ENCODE measurements at regions not wholly inside any gene's neighbourhood (a gene's known extent, or its start where the extent isn't known, plus 50 kb on each side); places are given as distances from the start of the nearest gene placed in this dataset.

GRCh38 chr14:48853159-48853558, 733.0 kb downstream of the RPS29 start:
- no peak overlapping the region for H3K4me3 ChIP-seq (ENCODE audit: low read depth, low read length)
- TF ChIP-seq, protein P1, sequence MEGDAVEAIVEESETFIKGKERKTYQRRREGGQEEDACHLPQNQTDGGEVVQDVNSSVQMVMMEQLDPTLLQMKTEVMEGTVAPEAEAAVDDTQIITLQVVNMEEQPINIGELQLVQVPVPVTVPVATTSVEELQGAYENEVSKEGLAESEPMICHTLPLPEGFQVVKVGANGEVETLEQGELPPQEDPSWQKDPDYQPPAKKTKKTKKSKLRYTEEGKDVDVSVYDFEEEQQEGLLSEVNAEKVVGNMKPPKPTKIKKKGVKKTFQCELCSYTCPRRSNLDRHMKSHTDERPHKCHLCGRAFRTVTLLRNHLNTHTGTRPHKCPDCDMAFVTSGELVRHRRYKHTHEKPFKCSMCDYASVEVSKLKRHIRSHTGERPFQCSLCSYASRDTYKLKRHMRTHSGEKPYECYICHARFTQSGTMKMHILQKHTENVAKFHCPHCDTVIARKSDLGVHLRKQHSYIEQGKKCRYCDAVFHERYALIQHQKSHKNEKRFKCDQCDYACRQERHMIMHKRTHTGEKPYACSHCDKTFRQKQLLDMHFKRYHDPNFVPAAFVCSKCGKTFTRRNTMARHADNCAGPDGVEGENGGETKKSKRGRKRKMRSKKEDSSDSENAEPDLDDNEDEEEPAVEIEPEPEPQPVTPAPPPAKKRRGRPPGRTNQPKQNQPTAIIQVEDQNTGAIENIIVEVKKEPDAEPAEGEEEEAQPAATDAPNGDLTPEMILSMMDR (IDR thresholded peaks at IDR 0.05; ENCODE audit: borderline replicate concordance, insufficient read depth, low read depth, low read length), result no peak

DNA sequence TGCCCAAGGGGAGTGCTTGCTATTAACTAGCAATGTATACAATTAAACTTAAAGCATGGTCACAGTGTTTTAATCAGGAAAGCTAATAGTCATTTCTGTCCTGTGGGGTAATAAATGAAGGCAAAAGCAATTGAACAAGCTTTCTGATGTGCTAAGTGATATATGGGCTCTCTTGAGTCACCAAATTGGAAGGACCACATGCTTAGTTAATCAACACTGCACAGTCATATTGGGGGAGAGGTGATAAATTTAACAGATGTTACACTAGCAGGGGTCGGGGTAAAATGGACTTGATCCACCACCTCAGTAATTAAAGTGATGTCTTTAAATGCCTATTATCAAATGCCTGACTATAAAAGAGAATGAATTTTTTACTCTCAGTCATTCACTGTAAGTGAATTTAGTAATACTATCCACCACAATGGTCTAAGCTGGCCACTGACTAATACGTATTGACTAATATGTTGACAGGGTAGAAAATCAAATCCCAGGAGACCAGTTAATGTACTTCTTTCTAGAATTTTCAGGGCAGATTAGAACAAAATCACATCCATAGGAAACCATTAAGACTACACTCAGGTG, 736.3 kb downstream of the RPS29 start:
- TF ChIP-seq, protein P1 (IDR thresholded peaks at IDR 0.05; ENCODE audit: borderline replicate concordance, insufficient read depth, low read depth, low read length), result no peak

GRCh38 chr14:48842785-48843184, 743.4 kb downstream of the RPS29 start:
- TF ChIP-seq, protein P1 (IDR thresholded peaks at IDR 0.05; ENCODE audit: borderline replicate concordance, insufficient read depth, low read depth, low read length), result no peak

More for the DNA sequence above, 736.3 kb downstream of the RPS29 start:
- H3K4me3 ChIP-seq (ENCODE audit: low read depth, low read length), result no peak overlapping the region

GRCh38 chr14:48826058-48826457, 760.1 kb downstream of the RPS29 start:
- TF ChIP-seq, protein P1 (IDR thresholded peaks at IDR 0.05; ENCODE audit: borderline replicate concordance, insufficient read depth, low read depth, low read length), result no peak
- no peak overlapping the region for H3K4me3 ChIP-seq (ENCODE audit: low read depth, low read length)

More at GRCh38 chr14:48842785-48843184, 743.4 kb downstream of the RPS29 start:
- no peak overlapping the region for H3K4me3 ChIP-seq (ENCODE audit: low read depth, low read length)

DNA sequence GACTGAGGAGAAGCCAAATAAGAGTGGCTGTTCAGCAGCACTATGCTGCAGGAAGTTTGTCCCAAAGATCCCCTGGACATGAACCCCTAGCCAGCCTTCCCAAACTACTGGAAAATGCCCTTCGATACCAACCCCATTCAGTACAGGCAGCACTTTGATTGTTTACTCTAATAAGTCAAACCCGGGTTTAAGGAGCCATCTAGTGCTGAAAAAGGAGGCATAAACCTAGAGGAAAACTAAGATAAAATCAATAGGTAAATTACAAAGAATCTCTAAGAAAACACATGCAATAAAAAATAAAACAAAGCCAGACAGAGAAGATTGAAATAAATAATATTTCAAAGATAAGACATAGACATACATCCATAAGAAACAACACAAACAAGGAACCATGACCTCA, 771.6 kb downstream of the RPS29 start:
- H3K4me3 ChIP-seq (ENCODE audit: low read depth, low read length), result no peak overlapping the region
- TF ChIP-seq, protein P1 (IDR thresholded peaks at IDR 0.05; ENCODE audit: borderline replicate concordance, insufficient read depth, low read depth, low read length), result no peak

DNA sequence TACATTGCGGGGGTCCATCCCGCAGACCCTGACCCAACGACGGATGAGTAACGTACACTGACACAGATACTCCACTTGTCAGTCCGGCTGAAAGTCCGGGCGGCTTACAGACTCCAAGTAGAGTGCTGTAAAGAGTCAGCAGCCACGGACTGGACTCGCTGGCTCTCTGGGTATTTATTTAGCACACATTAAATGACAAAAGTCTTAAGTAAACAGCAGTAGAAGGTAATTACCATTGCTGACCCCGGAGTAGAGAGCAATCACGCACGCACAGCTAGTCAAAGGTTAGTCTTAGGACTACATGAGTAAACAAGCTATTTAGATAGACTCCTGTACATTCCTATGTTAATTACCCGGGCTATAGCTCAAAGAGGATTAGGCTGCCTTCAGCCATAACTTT, 780.9 kb downstream of the RPS29 start:
- TF ChIP-seq, protein P1 (IDR thresholded peaks at IDR 0.05; ENCODE audit: borderline replicate concordance, insufficient read depth, low read depth, low read length), result no peak
- no peak overlapping the region for H3K4me3 ChIP-seq (ENCODE audit: low read depth, low read length)

- H3K4me3 ChIP-seq (ENCODE audit: low read depth, low read length), result no peak overlapping the region
- TF ChIP-seq, protein P1 (IDR thresholded peaks at IDR 0.05; ENCODE audit: borderline replicate concordance, insufficient read depth, low read depth, low read length), result no peak
These were observed 793.7 kb downstream of the RPS29 start for GRCh38 chr14:48792376-48793024.
